Testis (tissue), 2 donors: ENCODE measurements at regions not wholly inside any gene's neighbourhood (a gene's known extent, or its start where the extent isn't known, plus 50 kb on each side); places are given as distances from the start of the nearest gene placed in this dataset.

ENCODE experiments used
- POLR2A ChIP-seq: fragments of 450-650 bp; IDR thresholded peaks from one replicate; pipeline ENCODE4 v1.6.1; 2017; ENCODE audit warnings: antibody characterized with exemption, mild to moderate bottlenecking, moderate library complexity
- TF ChIP-seq, protein P1 (sequence below), 3 experiments: fragments of 450-650 bp in 2 of 3; fragments of 200-600 bp in 1 of 3; sonication (generic) in 1 of 3; IDR thresholded peaks; one replicate each; pipeline ENCODE4 v1.5.1; 2016 to 2019; ENCODE audit warnings: antibody characterized with exemption in 3 of 3, mild to moderate bottlenecking in 2 of 3, moderate library complexity in 1 of 3

DNA sequence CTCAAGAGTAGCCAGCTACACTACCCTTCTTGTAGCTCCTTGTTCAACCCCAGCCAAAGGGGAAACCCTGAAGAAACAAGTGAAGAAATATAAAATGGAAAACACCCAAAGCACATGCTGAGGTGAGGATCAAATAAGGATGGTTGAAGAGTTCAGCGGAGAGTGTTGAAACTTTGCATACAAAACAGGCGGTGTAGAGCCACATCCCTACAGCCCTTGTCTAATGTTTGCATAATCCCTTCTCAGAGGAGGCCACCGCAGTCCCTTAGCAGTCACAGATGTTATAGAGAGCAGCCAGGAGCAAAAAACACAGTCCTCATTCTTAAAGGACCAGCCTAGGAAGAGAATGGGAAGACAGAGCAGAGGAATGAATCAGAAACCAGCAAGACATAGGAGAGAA, 350.7 kb upstream of the SASH1 start:
- TF ChIP-seq, protein P1, sequence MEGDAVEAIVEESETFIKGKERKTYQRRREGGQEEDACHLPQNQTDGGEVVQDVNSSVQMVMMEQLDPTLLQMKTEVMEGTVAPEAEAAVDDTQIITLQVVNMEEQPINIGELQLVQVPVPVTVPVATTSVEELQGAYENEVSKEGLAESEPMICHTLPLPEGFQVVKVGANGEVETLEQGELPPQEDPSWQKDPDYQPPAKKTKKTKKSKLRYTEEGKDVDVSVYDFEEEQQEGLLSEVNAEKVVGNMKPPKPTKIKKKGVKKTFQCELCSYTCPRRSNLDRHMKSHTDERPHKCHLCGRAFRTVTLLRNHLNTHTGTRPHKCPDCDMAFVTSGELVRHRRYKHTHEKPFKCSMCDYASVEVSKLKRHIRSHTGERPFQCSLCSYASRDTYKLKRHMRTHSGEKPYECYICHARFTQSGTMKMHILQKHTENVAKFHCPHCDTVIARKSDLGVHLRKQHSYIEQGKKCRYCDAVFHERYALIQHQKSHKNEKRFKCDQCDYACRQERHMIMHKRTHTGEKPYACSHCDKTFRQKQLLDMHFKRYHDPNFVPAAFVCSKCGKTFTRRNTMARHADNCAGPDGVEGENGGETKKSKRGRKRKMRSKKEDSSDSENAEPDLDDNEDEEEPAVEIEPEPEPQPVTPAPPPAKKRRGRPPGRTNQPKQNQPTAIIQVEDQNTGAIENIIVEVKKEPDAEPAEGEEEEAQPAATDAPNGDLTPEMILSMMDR (IDR thresholded peaks at IDR 0.05): no peak
- TF ChIP-seq POLR2A: no peak
